NCI-H2171 (cell line): ENCODE measurements at regions not wholly inside any gene's neighbourhood (a gene's known extent, or its start where the extent isn't known, plus 50 kb on each side); places are given as distances from the start of the nearest gene placed in this dataset.

Experiments
- DNase-seq: peaks from one replicate; lab custom pipeline; 2025; lab: John Stamatoyannopoulos, UW

DNA sequence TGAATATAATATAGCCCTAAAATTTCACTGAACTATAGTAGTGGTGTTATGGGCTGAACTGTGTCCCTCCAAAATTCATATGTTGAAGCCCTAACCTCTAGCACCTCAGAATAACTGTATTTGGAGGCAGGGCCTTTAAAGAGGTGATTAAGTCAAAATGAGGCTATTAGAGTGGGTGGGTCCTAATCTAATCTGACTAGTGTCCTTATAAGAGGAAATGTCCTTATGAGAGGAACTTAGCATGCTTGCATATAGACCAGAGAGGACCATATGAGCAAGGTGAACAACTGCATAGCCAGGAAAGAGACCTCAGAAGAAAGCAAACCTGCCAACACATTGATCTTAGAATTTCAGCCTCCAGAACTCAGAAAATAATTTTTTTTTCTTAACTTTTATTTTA is 238.4 kb downstream of the ZEB2 start:
- DNase-seq, result no peak

DNA sequence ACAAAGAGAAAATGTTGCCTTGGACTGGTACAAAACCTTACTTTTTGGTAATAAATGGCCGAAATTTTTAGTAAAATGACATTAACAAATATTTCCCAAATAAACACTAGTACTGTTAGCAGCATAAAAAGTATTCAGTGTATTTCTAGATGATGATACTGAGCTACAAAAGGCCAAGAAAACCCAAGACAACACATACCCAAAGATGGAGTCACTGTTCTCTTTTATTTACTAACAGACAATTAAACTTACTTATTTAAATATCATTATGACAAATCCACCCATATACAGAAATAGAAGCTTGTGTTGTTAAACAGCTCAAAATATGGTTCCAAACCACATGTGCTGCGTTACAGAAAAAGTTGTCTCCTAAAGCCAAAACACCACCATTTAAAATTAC is 239.9 kb downstream of the ZEB2 start:
- no peak for DNase-seq

DNA sequence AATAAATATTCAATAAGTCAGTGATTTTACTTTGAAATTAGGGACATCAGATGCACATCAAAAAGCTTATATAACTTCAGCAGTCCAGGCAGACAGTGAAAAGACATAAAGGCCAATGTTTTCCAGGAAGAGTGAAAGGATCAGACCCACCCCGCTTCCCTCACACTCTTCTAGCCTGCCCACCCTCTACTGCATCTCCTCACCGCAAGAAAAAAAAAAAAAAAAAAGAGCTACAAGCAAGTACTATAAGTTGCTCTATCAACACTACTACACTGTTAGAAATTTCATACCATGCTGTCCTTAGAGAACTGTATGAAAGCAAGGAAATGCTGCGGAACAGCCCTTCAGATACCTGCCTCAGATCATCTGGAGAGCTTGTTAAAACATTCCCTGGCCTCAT is 240.8 kb downstream of the ZEB2 start:
- DNase-seq, result no peak

DNA sequence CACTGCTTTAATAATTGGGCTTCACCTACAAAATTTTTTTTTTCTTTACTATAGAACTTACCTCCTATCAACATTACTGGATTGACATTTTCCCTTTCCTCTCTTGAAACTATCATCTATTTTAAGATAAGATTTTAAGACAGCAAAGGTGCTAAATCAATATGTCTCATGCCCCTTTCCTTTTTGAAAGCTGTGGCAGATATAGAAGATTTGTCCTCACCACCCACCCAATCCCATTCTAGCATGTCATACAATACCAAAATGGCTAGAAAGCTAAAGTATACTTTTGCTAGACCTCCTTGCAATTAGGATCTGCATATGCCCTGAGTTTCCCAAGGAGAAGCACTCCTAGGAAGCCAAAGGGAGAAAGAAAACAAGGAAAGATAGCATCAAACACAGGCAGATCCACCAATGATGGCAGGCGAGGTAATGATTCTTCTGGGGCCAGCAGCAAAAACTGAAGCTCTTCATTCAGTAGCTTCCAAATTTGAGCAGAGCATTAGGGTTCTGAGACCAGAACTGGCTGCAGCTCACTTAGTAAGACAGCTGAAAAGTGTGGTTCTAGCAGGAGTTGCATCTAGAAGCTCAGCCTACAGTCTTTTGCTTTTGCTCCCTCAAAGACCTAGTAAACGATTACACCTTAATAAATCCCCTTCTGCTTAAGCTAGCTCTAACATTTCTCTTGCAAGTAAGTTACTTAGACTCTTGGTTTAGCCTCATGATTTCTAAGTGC is 242.1 kb downstream of the ZEB2 start:
- DNase-seq, result no peak

DNA sequence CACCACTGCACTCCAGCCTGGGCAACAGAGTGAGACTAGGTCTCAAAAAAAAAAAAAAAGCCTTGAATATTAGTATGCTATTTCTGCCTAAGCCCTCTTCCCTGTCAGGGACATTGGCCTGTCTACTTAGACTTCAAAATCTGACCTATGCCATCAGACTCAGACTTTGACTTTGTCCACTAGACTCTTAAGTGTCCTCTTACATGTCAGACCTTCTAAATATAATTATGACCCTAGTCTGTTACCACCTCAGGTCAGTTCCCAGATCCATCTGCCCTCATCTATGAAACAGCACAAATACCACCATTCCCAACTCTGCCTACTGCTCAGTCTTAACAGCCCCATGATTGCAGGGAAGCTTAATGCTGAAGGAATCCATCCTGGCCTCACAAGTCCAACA is 244.6 kb downstream of the ZEB2 start:
- no peak for DNase-seq

DNA sequence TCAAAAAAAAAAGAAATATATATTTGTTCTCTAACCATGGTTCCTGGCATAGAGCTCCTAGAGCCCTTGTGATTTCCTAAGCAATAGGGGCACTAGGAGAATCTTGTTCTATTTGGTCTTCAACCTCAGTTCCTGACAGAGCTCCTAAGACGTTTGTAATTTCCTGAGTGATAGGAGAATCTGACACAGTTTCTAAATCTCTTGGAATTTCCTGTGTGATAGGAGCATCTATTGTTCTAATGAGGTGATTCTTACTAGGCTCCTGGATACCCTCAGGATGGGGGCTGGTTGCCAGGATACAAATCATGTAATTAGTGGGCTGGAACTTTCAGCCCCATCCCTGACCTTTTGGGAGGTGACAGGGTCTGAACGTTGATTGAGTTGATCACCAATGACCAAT is 245.8 kb downstream of the ZEB2 start:
- DNase-seq, result no peak

DNA sequence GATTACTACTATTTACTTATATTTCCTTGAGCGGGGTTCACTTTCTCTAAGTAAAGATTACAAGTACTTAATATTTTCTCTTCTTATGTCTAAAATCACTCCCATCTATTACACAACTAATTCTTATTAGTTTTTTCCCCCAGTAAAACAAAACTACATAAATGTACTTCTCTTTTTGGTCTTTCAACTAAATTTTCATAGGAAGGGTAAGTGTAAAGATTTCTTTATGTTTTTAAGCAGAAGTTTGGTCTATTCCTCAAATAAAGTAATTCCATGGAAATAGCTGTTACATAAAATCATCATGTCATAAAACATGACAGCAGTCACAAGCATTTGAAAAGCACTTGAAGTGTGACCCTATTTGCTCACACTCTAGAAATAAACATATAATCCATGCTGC is 249.0 kb downstream of the ZEB2 start:
- no peak for DNase-seq

DNA sequence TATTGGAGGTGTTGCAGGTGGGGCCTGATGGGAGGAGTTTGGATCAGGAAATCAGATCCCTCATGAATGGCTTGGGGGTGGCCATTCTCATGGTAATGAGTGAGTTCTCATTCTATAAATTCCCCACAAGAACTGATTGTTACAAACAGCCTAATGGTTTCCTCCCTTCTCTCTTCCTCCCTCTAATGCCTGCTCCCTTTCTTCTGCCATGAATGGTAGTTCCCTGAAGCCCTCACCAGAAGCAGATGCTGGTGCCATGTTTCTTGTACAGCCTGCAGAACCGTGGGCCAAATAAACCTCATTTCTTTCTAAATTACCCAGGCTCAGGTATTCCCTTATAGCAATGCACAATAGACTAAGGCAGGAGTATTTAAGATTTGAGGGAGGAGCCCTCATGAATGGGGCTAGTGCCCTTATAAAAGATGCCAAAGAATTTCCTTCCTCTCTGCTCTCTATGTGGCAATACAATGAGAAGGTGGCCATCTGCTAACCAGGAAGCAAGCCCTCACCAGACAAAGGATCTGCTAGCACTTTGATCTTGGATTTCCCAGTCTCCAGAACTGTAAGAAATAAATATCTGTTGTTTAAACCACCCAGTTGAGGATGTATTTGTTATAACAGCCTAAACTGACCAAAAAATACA is 251.8 kb downstream of the ZEB2 start:
- DNase-seq, result no peak

DNA sequence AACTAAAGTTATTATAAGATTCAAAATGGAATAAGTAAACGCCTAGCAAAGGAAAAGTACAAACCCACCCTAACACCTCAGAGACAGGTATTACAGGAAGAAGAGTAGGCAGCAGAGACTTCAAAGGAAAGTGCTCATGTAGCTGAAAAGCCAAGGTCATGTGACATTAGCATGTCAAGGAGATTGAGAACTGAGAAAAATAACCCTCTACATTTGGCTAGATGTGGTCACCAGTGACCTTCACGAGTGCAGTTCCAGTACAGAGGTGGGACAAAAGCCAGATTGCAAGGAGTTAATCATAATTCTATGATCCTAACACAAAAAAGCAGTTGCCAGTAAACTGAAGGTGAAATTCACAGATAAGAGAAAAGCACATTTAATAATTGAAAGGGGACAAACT is 252.7 kb downstream of the ZEB2 start:
- no peak for DNase-seq

DNA sequence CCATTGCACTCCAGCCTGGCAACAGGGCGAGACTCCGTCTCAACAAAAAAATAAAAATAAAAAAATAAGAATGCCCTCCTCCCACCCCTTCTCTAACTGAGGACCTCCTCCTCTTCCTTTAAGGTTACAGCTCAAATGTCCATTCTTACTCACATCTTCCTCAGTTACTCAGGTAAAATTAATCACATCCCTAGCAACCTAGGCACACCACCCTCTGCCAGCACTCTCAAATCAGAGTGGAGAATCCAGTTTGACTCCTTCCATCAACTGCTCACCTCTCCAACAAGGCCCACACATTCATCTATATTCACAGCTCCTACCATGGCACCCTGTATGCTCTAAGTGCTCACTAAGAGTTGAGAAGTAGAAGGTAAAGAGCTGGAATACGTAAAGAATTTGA is 254.3 kb downstream of the ZEB2 start:
- no peak for DNase-seq

DNA sequence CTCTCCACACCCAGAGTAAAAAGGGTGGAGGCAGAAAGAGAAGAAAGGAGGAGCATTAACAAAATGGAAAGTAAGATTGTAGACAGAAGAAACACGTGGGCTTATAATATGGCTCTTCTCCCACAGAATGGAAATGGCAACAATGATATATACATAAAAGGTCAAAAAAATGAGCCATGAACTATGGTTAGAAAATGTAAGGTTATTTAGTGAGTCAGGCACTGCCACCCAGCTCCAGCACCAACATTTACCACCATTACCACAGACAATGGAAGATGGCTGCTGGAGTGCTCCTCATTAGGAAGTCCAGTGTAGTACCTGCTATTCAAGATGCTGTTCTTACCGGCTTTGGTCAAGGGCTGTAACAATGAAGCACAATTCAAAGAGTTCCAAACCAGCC is 258.0 kb downstream of the ZEB2 start:
- no peak for DNase-seq

DNA sequence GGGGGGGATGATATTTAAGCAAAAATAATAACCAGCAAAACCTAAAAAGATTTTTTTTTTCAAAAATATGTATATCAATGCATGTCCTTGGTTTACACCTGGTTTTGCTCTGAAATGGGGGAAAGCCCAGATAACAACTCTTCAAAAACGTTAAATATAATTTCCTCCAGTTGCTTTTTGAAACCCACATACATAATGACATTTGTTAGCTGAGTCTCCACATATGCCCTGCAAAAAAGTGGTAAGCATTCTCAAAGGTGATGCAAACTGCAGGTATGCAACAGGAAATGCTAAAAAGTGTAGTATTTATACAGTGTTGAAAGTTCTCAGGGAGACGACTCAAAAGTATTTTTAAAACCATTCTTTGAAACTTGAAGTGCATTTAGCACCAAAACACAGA is 258.6 kb downstream of the ZEB2 start:
- DNase-seq, result no peak

DNA sequence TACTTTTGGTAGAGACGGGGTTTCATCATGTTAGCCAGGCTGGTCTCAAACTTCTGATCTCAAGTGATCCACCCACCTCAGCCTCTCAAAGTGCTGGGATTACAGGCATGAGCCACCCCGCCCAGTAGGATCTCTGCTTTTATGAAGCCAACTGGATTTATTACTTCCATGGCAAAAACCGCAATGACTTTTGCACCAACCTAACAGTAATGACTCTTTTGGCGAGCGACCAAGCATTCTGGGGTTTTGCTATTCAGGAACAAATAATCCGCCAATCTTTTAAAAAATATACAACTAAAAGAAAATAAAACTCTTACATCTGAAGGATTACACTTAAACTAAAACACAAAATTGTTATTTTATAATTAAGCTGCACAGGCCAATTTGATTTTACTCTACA is 260.6 kb downstream of the ZEB2 start:
- DNase-seq, result no peak

DNA sequence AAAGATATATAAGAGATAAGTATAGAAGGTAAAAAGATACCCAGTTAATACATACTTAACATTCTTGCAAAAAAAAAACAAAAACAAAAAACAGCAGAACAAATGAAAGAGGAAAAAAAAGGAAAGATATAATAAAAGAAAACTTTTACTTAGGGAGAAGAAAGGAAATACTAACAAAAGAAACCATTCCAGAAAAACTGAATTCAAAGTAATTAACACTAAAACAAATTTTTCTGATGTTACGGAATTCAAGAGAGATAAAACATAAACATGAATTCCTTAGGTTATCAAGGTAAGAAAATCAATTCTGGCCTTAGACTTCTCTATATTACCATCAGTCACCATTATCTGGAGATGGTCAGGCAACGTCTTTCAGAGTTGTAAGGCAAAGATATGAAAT is 261.8 kb downstream of the ZEB2 start:
- DNase-seq, result no peak

DNA sequence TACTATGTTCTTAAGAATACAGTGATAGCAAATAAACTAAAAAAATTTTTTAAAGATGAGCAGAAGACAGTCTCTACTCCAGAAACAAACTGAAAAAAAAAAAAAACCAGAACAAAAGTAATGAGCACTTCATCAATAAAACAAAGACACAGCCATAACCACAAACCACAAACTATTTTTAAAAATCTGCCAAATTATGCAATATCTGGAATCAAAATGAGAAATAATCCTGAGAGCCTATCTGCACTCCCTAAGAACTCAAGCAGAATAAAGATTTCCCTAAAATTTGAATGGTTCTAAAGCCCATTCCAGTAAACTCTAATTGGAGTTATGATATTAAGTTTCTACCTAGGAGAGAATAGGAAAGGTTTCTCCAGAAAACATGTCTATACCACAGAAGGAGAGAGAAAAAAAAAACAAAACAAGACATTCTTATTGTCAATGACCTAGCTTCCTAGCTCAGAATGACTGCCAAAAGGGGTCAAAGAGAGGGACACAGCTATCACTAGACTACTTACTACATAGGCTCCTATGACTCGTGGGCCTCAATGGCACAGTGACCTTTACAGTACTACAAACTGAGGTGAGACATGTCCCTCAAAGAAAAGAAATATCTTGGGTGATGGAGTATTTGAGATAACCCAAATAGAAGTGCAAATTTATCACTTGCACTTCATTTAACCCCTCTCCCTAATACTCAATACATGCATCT is 262.8 kb downstream of the ZEB2 start:
- DNase-seq, result no peak

DNA sequence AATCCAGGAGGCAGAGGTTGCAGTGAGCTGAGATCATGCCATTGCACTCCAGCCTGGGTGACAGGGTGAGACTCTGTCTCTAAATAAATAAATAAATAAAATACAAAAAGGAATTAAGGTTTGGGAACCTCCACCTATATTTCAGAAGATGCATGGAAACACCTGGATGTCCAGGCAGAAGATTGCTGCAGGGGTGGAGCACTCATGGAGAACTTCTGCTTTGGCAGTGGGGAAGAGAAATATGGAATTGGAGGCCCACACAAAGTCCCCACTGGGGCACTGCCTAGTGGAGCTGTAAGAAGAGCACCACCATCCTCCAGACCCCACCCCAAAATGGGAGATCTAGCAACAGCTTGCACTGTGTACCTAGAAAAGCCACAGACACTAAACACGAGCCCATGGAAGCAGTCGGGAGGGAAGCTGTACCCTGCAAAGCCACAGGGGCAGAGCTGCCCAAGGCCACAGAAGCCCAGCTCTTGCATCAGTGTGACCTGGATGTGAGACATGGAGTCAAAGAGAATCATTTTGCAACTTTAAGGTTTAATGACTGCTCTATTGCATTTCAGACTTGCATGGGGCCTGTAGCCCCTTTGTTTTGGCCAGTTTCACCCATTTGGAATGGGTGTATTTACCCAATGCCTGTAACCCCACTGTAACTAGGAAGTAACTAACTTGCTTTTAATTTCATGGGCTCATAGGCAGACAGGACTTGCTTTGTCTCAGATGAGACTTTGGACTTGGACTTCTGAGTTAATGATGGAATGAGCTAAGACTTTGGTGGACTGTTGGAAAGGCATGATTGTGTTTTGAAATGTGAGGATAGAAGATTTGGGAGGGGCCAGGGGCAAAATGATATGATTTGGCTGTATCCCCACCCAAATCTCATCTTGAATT is 265.3 kb downstream of the ZEB2 start:
- DNase-seq, result no peak

DNA sequence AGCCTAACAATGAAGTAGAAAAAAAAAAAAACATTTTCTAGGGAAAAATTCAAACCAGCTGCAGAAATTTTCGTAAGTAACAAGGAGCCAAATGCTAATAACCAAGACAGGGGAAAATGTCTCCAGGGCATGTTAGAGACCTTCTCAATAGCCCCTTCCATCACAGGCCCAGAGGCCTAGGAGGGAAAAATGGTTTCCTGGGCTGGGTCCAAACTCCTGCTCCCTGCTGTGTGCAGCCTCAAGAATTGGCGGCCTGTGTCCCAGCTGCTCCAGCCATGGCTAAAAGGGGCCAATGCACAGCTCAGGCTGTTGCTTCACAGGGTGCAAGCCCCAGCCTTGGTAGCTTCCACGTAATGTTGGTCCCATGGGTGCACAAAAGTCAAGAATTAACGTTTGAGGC is 266.2 kb downstream of the ZEB2 start:
- no peak for DNase-seq

DNA sequence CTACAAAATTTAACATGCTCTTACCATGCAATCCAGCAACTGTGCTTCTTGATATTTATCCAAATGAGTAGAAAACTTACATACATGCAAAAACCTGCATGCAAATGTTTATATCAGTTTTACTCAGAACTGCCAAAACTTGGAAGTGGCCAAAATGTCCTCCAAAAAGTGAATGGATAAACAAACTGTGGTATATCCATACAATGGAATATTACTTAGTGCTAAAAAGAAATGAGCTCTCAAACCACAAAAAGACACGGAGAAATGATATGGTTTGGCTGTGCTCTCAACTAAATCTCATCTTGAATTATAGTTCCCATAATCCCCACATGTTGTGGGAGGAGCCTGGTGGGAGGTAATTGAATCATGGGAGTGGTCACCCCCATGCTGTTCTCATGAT is 267.2 kb downstream of the ZEB2 start:
- DNase-seq, result no peak

DNA sequence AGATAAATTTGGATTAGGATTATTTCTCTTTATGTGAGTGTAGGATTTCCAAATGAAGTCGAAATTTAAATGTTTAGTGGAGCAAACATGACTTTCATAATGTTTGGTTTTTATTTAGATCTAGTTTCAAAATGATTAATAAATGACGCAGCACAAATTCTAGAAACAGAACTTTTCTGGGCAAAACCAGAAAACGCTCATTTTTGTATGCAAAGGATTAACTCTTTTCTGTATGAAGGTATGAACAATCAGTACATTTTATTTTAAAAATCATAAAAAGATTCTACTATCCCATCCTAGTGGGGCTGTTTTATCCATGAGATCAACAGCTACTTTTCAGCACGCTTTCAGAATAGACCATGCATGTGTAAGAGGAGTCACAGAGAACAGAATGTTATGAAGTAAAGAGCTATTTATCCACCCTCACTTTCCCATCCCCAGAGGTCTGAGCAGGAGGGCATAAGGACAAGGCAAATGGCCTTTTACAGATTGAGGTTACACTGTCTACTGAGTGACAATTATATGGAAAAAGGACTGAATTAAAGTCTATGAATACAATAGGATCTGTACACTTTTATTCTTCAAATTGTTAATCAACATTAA is 270.8 kb downstream of the ZEB2 start:
- DNase-seq, result no peak

DNA sequence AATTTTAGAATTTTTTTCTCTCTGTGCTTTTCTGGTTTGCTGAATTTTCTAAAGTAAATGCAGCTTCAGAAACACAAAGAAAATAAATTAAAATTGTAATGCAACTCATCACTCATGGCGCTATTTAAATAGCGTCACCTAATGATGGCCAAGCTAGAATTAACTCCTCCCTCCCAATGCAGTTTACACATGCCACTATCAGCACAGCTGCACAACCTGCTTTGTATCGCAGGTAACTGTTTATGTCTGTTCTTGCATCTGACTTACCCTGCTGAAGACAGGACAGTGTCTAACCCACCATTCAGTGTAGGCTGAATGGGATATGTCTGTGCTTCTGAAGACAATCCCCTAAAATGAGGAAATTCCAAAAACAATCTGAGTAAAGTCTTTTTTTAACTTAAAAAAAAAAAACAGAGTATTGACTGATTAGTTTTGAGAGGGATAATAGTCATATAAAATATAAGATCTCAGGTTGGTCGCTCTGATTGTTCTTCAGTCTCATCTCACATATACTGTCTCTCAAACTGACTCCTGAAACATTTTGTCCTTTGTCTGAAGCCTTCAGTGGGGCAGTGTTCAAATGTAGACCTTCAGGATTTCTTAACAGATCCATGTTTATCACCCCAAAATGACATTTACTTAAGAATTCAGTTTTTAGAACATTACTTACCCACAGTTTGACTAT is 271.4 kb downstream of the ZEB2 start:
- no peak for DNase-seq

DNA sequence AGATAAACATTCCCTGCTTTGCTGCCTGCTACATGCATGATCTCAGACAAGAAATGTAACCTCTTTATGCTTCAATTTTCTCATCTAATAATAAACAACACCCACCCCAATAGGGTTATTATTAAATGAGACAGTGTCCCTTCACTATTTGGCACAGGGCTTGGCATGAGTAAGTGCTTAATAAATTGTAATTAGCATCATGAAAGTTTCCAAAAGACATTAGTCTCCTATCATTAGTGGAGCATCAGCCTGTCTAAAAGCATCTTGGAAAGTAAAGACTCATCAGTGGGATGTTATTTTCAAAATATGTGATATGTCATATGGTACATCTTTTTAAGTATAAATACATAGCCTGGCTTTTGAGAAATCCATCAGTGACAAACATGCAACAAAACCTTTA is 275.0 kb downstream of the ZEB2 start:
- no peak for DNase-seq
